ENCODE measurements at regions not wholly inside any gene's neighbourhood (a gene's known extent, or its start where the extent isn't known, plus 50 kb on each side); places are given as distances from the start of the nearest gene placed in this dataset.
"Not testable (repeated sequence)": the region's sequence is repeated elsewhere in the genome, so short reads cannot be mapped to it uniquely, and the experiment has no call there.

GRCh38 chr2:190742431-190742830, 93.5 kb downstream of the NAB1 start:
- DNase-seq (ENCODE audit: low spot score) = no peak

- DNase-seq (ENCODE audit: low spot score) = no peak
These were observed 95.2 kb downstream of the NAB1 start for GRCh38 chr2:190744041-190744440.

GRCh38 chr2:190746971-190747761, 98.3 kb downstream of the NAB1 start:
- no peak for DNase-seq (ENCODE audit: low spot score)

- DNase-seq (ENCODE audit: low spot score) = no peak
These were observed 100.1 kb downstream of the NAB1 start for GRCh38 chr2:190748966-190749365.

GRCh38 chr2:190755772-190756415, 107.0 kb downstream of the NAB1 start:
- no peak for DNase-seq (ENCODE audit: low spot score)

- DNase-seq (ENCODE audit: low spot score) = no peak
These were observed 110.9 kb downstream of the NAB1 start for GRCh38 chr2:190759749-190760213.

GRCh38 chr2:190760353-190761150, 111.7 kb downstream of the NAB1 start:
- not testable (repeated sequence) for DNase-seq (ENCODE audit: low spot score)

GRCh38 chr2:190761216-190761615, 112.3 kb downstream of the NAB1 start:
- DNase-seq (ENCODE audit: low spot score) = not testable (repeated sequence)

- DNase-seq (ENCODE audit: low spot score) = no peak
These were observed 113.7 kb downstream of the NAB1 start for GRCh38 chr2:190762566-190762965.

GRCh38 chr2:190763100-190763499, 114.2 kb downstream of the NAB1 start:
- DNase-seq (ENCODE audit: low spot score) = no peak

- no peak for DNase-seq (ENCODE audit: low spot score)
These were observed 115.1 kb downstream of the NAB1 start for GRCh38 chr2:190763901-190764514.

GRCh38 chr2:190765386-190766173, 115.0 kb upstream of the GLS start:
- no peak for DNase-seq (ENCODE audit: low spot score)

GRCh38 chr2:190766174-190766572, 114.4 kb upstream of the GLS start:
- DNase-seq (ENCODE audit: low spot score) = no peak

GRCh38 chr2:190766595-190766994, 114.0 kb upstream of the GLS start:
- DNase-seq (ENCODE audit: low spot score) = no peak

- no peak for DNase-seq (ENCODE audit: low spot score)
These were observed 112.8 kb upstream of the GLS start for GRCh38 chr2:190767821-190768220.

GRCh38 chr2:190769258-190769657, 111.4 kb upstream of the GLS start:
- no peak for DNase-seq (ENCODE audit: low spot score)

GRCh38 chr2:190771726-190772125, 108.9 kb upstream of the GLS start:
- DNase-seq (ENCODE audit: low spot score) = no peak

- no peak for DNase-seq (ENCODE audit: low spot score)
These were observed 100.0 kb upstream of the GLS start for GRCh38 chr2:190780594-190780993.

GRCh38 chr2:190781604-190782198, 98.9 kb upstream of the GLS start:
- peak; percentile 41 for DNase-seq (ENCODE audit: low spot score)

GRCh38 chr2:190782264-190782663, 98.4 kb upstream of the GLS start:
- no peak for DNase-seq (ENCODE audit: low spot score)
